Fibroblast of skin of right biceps (primary cell): ENCODE measurements at regions not wholly inside any gene's neighbourhood (a gene's known extent, or its start where the extent isn't known, plus 50 kb on each side); places are given as distances from the start of the nearest gene placed in this dataset.

Experiments used
- DNase-seq: peaks from one replicate; pipeline ENCODE4 v3.0.0-alpha.2; 2013

GRCh38 chr4:11342401-11342800 is 86.3 kb downstream of the HS3ST1 start:
- no peak for DNase-seq

- no peak for DNase-seq
Observed at GRCh38 chr4:11341337-11342043, 87.2 kb downstream of the HS3ST1 start.

- no peak for DNase-seq
Observed at GRCh38 chr4:11338956-11339782, 89.5 kb downstream of the HS3ST1 start.

GRCh38 chr4:11337287-11337686 is 91.4 kb downstream of the HS3ST1 start:
- DNase-seq: no peak

- DNase-seq: no peak
Observed at GRCh38 chr4:11336435-11336834, 92.3 kb downstream of the HS3ST1 start.

GRCh38 chr4:11334887-11335286 is 93.8 kb downstream of the HS3ST1 start:
- DNase-seq: no peak

GRCh38 chr4:11328401-11328800 is 100.3 kb downstream of the HS3ST1 start:
- no peak for DNase-seq

GRCh38 chr4:11326021-11326420 is 102.7 kb downstream of the HS3ST1 start:
- DNase-seq: no peak

- DNase-seq: no peak
Observed at GRCh38 chr4:11323771-11324170, 104.9 kb downstream of the HS3ST1 start.

GRCh38 chr4:11313157-11313943 is 115.3 kb downstream of the HS3ST1 start:
- peak; percentile 3 for DNase-seq

- peak; percentile 64 for DNase-seq
Observed at GRCh38 chr4:11312389-11312788, 116.3 kb downstream of the HS3ST1 start.

- no peak for DNase-seq
Observed at GRCh38 chr4:11301075-11301660, 127.5 kb downstream of the HS3ST1 start.

- DNase-seq: no peak
Observed at GRCh38 chr4:11299836-11300235, 128.9 kb downstream of the HS3ST1 start.

- DNase-seq: no peak
Observed at GRCh38 chr4:11299016-11299415, 129.7 kb downstream of the HS3ST1 start.

GRCh38 chr4:11298451-11298850 is 130.2 kb downstream of the HS3ST1 start:
- DNase-seq: no peak

GRCh38 chr4:11297627-11298026 is 131.1 kb downstream of the HS3ST1 start:
- no peak for DNase-seq

- peak; percentile 11 for DNase-seq
Observed at GRCh38 chr4:11297201-11297600, 131.5 kb downstream of the HS3ST1 start.

- DNase-seq: peak; percentile 46
Observed at GRCh38 chr4:11293866-11294265, 134.8 kb downstream of the HS3ST1 start.

GRCh38 chr4:11287055-11287454 is 141.6 kb downstream of the HS3ST1 start:
- no peak for DNase-seq

- no peak for DNase-seq
Observed at GRCh38 chr4:11286533-11286932, 142.2 kb downstream of the HS3ST1 start.

- peak; percentile 46 for DNase-seq
Observed at GRCh38 chr4:11281720-11282119, 147.0 kb downstream of the HS3ST1 start.

- DNase-seq: no peak
Observed at GRCh38 chr4:11271263-11271662, 157.4 kb downstream of the HS3ST1 start.

GRCh38 chr4:11268149-11268548 is 160.5 kb downstream of the HS3ST1 start:
- no peak for DNase-seq
